Ovary (tissue), 3 donors: ENCODE measurements at regions not wholly inside any gene's neighbourhood (a gene's known extent, or its start where the extent isn't known, plus 50 kb on each side); places are given as distances from the start of the nearest gene placed in this dataset.

Experiments
- EP300 ChIP-seq: sonication (generic); formaldehyde crosslinking; IDR thresholded peaks from one replicate; pipeline ENCODE4 v1.6.1; 2017; ENCODE audit warnings: antibody characterized with exemption
- TF ChIP-seq, protein P1 (sequence below), 3 donors: fragments of 450-650 bp in 2 of 3; fragments of 200-600 bp in 1 of 3; IDR thresholded peaks; one replicate each; pipeline versions ENCODE4 v1.5.1 to v1.8.0; 2016 to 2022; ENCODE audit warnings: antibody characterized with exemption in 3 of 3, mild to moderate bottlenecking in 1 of 3
- donor health status: DM: no; HTN: no; CAD: no.

DNA sequence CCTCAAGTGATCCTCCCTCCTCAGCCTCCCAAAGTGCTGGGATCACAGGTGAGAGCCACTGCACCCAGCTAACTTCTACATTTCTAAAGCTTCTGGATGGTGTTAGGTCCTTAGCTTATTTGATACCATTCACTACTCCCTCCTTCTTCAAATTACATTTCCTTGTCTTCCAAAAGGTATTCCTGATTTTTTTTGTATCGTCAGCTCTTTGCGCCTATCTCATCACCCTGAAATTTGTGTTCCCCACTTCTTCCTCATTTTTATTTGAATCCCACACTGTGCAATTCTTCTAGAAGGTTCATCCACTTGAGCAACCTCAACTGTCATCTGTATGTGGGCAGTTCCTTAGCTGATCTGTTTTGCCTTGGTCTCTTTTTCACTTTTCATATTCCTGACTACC, 241.8 kb upstream of the RGS6 start:
- TF ChIP-seq, protein P1, sequence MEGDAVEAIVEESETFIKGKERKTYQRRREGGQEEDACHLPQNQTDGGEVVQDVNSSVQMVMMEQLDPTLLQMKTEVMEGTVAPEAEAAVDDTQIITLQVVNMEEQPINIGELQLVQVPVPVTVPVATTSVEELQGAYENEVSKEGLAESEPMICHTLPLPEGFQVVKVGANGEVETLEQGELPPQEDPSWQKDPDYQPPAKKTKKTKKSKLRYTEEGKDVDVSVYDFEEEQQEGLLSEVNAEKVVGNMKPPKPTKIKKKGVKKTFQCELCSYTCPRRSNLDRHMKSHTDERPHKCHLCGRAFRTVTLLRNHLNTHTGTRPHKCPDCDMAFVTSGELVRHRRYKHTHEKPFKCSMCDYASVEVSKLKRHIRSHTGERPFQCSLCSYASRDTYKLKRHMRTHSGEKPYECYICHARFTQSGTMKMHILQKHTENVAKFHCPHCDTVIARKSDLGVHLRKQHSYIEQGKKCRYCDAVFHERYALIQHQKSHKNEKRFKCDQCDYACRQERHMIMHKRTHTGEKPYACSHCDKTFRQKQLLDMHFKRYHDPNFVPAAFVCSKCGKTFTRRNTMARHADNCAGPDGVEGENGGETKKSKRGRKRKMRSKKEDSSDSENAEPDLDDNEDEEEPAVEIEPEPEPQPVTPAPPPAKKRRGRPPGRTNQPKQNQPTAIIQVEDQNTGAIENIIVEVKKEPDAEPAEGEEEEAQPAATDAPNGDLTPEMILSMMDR (IDR thresholded peaks at IDR 0.05), result no peak
- no peak for TF ChIP-seq EP300
